HL-60/S4 (cell line): ENCODE measurements at regions not wholly inside any gene's neighbourhood (a gene's known extent, or its start where the extent isn't known, plus 50 kb on each side); places are given as distances from the start of the nearest gene placed in this dataset.

ENCODE experiments used
- in situ Hi-C: fragments of 300-500 bp; cut with MboI; formaldehyde crosslinking; loops from 2 replicates; pipeline ENCODE4 v1.14.3; 2022; ENCODE audit warnings: low sequenced_read_pairs

DNA sequence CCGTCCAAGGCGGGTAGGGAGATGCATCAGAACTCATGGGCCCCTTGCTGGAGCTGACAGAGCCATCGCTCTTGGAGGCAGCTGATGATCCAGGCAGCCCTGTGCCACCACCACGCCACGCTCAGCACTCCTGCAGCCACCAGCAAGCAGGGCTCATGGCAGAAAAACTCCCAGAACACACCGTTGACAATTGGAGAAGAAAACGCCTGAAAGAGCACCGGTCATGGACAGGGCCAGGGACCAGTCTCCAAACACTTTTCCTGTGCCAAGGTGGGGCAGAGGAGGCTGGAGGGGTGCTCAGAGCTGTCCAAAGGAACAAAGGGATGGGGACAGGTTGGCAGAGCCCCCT is 132.2 kb downstream of the FOXL1 start:
- in situ Hi-C loops, result no loop called here

DNA sequence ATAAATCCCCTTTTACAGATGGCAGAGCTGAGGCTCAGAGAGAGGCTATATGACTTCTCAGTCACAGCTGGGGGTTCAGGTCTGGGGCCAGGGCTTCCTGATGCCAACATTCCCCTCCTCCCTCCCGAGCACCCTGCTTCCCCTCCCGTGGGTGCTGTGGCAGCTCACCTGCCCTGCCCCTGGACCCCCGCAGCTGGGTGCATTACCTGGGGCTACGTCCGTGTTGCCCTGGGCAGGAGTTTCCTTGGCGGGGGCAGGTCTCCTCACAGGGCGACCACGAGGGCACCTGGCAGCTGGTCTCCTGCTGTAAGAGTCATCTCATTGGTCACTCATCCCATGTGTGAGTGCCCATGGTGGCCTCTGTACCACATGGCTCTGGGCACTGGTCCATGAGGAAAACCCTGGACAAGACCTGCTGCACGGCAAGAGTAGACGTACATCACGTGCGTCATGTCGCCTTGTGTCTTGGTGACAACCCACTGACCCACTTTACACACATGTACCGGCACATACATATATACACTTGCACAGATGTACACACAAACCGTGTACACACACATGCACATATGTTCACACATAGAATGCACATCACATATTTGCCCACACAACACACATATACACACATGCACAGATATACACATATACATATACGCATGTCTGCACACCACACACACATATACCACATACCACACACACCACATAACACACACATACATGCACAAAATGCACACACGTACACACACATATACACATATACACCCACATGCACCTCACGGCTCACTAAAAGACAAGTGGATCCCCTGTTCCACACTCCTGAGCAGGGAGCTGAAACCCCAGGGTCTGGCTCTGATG is 134.0 kb downstream of the FOXL1 start:
- in situ Hi-C loops, result no loop called here

DNA sequence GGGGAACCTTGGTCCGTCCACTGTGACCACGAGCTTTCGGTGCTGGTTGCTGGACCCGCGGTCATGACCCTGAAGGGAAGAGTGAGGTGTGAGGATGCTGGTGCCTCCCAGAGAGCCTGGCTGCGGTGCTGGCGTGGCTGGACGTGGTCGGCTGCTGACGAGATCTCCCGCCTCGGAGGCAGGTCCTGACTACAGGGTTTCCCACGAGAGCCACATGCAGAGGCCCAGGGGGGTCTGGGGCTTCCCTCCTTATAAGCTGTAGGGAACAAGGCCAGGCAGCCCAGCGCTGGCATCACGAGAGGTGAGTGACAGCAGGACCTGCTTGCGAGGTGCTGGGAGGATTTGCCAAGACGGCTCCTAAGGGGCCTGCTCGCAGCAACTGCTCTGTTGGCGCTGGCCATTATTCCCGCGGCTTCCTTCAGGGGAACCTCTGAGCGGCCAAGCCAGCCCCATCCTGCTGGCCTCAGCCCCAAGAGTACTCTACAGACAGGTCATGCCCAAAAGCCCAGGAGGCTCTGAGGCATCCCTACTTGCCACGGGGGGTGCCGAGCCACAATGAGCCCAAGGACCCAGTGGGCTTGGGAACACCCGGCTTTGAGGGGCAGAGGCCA is 134.8 kb downstream of the FOXL1 start:
- in situ Hi-C loops, result no loop called here

DNA sequence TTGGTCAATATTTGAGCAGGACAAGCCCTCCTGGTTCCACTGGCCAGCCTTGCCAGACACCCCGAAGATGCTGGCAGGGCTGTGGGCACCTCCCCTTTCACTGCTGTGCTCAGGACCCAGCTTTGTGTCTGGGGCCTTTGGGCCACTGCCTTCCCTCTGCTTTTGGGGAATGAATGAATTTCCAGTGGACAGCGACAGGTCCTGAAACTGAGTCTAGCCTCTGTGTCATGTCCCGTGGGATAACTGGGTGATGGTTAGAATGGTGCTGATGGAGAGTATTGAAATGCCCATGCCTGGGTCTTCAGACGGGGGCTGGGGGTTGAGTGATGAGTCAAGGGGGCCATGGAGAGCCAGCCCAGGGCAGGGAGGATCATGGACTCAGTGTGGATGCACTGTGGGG is 135.8 kb downstream of the FOXL1 start:
- in situ Hi-C loops, result no loop called here

DNA sequence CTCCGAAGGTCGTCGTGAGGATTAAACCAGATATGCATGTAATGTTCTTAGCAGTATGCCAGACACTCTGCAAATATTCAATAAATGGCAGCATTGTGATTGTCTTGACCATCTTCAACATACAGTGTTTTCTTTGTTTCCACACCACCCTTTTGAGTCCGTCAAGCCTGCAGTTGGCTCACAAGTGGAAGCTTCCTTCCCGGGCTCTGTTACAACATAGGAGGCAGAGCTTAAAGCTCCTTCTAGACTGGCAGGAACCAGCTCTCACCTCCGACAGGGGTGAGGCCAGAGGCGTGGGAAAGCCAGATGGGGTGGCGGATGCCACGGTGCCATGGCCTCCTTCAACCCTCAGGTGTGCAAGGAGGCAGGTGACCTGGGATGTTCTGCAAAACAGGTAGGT is 138.3 kb downstream of the FOXL1 start:
- in situ Hi-C loops, result no loop called here

DNA sequence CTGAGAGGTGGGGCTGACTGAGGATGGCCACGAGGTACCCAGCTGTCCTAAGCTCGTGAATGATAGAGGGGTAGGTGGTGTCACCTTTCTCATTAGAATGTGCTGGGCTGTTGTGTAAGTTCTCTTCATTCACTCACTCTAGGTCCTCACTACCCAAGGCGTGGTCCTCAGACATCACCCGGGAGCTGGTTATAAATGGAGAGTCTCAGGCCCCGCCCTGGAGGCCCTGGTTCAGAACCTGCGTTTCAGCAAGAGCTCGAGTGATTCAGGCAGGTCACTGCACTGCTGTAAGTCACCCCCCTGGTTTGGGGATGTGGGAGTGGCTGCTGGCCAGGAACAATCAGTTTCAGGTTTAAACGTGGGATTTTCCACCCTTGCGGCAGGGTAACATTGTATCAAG is 139.8 kb downstream of the FOXL1 start:
- in situ Hi-C loops, result no loop called here

DNA sequence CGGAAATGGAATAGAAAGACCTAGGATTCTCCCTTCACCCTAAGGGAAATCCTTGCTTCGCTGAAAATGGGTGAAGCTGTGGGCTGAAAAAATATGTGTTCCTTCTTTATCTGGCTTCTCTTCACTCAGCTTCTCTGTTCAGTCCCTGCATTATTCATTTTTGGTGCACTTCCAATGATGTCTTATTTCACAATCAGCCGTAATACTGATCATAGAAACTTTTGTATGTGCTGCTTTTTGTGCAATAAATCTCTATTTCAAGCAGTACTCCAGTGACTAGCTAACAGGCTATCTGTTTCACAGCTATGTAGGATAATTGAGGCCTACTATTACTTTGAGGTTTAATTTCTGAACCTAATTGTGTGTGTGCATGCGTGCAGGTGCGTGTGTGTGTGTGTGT is 144.6 kb downstream of the FOXL1 start:
- in situ Hi-C loops, result no loop called here

DNA sequence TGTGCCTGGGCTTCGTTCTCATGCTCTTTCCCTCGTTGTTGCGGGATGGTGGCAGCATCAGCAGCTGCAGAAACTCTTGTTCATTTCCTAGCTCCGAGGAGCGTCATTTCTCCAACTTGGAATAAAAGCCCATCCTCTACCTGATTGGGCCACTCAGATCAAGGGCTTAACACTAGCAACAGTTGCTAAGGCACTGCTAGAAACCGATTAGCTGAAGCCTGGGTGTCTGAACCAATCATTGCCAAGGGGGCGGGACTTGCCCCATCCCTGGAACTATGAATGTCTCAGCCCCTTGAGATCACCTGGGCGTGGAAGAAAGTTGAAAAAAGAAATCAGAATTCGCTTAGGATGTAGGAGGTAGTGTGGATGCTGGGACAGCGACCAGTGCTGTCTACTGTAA is 145.3 kb downstream of the FOXL1 start:
- in situ Hi-C loops, result no loop called here

DNA sequence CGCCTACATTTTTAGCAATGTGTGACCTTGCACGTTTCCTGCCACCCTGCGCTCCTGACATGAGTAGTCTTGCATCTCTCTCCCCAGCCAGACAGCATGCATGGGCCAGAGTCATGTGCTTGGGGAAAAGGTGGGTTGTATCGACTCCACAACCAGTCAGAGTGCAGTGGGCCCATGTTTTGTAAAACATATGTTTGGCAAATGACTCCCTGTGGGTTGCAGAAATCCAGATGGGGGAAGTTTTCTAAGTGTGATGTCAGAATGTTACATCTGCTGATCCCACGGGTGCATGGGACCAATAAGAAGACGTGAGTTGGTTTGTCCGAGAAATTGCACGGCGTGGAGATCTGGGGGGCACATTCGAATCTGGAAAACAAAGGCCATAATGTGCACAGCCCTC is 147.1 kb downstream of the FOXL1 start:
- in situ Hi-C loops, result no loop called here

DNA sequence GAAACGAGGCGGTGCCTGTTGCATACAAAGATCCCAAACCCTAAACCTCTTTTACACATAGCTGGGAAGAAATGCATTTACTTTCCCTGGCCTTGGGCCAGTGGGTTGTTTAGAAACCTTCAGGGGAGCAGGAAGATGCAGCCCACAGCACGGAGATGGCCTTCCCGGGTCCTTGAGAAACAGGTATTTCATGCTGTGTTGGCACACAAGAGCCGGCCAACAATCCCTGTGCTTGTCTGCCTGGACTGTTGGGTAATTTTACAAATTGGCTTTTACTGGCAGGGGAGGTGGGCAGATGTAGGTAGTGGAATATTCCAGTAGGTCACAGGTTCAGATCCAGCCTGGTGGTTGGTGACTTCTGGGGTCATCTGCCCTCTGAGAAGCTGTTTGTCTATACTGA is 148.0 kb downstream of the FOXL1 start:
- in situ Hi-C loops, result no loop called here

DNA sequence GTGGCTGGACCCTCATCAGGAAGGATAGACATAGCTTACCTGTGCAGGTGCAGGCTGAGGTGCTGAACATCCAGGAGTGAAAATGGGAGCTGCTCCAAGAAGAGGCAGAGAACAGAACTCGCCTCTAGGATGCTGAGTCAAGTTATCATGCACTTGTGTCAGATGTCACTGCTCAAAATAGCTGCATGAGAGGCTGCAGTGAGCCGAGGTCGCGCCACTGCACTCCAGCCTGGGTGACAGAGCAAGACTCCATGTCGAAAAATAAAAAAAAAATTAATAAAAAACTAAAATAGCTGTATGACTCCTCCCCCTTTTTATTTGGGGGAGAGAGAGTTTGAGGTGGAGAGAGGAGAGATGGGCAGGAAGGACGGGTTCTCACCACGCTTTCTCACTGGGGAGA is 148.8 kb downstream of the FOXL1 start:
- in situ Hi-C loops, result no loop called here

DNA sequence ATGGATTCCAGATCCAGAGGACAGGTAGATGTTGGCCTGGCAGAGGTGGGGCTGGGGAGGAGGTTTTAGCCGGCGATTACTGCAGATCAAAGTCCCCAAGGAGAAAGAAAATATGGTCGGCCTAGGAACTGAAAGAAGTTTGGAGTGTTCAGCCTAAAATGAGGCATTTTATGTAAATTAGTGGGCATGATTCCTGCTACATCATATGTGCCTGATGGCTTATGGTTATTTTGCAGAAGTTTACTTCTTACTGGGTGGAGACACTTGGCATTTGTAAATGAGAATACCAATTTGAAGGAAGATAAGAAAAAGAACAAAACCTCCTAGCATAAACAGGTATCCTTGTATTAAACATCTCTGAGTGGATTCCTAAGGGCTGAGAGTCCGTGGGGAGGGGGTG is 149.3 kb downstream of the FOXL1 start:
- in situ Hi-C loops, result no loop called here

DNA sequence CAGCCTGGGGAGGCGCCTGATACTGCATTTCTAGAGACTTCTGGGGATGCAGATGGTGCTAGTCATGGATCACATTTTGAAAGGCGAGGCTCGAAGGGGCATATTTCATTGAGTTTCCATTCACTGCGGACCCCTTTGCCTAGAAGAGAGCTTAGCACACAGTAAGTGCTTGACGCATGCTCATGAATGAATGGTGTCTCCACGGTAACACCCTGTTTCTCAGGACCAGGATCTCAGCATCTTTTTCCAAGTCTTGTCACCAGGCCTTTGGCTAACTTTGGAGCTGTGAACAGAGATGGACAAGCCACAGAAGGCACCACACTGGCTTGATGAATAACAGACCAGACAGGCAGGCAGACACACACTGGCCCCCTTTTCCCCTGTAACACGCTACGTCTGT is 151.3 kb downstream of the FOXL1 start:
- in situ Hi-C loops, result no loop called here

DNA sequence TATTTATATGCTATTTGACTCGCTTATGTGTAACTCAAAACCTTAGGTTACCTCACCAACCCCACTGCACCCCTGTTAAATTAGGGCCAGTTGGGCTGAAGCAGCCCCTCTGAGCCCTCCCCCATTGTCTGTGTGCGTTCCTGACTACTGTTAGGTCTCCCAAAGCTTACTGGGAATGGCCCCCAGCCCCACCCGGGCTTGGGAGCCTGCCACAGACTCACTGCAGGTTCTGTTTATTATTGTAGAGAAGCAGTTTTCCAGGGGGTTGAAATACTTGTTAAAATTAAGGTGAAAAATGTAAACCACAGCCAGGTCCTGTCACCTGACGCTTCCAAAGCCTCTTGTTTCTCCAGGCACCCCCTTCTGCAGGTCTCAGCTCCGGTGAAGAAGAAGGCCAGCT is 151.7 kb downstream of the FOXL1 start:
- in situ Hi-C loops, result no loop called here

DNA sequence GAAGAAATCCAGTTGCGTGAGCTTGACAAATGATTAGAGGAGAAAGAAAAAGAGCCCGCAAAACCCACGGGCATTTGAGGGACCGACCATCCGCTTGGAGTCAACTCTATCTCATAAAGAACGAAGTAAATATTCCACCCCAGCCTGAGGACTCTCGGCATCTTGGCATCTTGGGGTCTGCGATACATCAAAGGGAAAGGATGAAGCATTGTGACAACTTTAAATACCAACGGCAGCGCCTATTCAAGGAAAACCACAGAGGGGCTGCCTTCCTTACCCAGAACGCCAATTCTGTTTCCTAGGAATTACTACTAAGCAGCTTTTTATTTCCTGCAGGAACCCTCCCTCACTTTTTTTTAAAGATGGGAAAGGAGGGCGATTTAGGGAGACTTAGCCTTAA is 152.2 kb downstream of the FOXL1 start:
- in situ Hi-C loops, result no loop called here

DNA sequence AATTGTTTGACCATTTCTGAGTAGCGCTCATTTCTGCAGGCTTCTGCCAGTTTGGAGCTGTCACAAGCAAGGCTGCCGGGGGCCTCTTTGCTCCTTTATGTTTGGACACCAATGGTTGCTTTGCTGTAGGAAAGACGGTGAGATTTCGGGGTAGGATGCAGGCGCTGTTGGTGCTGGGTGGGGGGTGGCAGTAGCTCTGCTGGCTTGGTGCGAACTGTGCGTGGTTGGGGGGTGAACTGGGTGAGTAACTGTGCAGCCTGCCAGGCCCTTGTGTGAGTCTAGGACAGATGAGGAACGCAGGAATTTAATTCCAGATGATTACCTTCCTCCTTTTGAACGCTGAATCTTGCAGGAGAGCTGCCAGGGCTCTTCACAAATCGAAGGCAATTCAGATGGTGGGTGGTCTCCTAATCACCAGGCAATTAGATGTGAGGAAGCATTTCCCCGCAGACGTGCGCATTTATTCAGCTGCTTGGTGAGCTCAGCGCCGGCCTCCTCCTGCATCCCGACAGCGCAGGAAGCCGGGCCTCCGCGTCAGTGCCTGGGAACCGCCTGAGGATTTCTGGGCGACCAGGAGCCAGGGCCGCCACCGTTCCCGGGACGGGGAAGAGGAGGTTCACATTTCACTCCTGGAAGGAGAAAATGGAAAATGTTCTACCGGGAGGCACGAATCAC is 154.4 kb downstream of the FOXL1 start:
- in situ Hi-C loops, result no loop called here

DNA sequence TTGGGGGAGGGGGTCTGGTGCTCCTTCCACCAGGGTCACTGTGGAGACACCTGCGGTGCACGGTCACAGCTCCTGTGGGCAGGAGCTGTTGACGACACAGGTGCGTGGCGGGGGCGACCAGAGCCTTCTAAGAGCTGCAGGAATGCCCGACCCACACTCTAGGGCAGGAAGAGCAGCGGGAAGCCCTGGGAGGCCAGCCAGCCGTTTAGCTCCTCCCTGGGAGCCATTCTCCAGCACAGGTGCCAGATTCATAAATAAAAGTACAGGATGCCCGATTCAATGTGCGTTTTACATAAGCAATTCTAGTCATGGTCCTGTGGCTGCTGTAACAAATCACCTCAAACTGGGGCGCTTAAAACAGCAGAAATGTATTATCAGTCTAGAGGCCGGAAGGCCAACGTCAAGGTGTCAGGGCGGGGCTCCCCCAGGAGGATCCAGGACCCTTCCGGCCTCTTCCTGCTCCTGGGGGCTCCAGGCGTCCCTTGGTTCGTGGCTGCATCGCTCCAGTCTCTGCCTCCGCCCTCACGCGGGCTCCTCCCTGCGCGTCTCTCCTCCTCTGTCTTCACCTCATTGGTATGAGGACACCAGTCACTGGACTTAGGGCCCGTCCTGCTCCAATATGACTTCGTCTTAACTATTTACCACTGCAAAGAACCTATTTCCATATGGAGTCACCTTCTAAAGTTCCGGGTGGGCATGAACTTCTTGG is 155.4 kb downstream of the FOXL1 start:
- in situ Hi-C loops, result no loop called here

DNA sequence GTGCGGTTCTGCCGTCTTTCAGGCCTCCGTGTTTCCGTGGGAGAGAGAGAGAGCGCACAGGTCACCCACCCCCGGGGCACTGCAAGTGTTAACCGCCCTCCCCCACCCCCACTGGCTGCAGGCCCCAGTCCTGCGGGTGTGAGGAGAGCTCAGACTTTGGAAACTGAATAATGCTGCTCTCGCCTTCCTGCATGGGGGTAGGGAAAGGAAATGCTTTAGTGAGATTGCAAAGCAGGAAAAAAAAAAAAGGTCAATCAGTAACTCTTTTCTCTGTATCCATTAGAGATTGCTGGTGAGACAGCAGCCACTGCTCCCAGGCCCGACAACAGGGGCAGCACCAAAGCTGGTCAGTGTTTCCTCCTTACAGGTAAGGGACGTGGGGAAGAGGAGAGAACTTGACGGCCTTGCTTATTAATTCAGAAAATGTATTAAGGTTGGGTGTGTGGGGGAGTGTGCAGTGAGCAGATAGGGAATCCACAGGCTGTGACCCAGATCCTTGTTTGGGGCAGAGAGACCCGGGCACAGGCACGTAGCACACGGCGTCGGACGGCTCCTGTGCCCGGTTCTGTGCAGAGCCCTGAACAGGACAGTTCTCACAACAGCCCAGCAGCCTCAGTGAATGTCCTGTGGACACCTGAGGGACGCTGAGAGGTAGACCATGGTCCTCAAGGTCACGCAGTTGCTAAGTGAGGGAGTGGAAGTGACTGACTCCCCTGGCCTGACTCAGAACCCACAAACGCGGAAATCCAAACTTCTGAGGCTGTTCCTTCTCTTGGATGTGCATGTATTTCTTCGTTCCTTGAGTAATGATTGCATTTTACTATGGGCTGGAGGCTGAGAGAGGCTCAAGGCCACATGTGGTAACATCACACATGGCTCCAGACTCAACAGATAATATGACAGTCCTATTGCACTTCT is 156.5 kb downstream of the FOXL1 start:
- in situ Hi-C loops, result no loop called here

DNA sequence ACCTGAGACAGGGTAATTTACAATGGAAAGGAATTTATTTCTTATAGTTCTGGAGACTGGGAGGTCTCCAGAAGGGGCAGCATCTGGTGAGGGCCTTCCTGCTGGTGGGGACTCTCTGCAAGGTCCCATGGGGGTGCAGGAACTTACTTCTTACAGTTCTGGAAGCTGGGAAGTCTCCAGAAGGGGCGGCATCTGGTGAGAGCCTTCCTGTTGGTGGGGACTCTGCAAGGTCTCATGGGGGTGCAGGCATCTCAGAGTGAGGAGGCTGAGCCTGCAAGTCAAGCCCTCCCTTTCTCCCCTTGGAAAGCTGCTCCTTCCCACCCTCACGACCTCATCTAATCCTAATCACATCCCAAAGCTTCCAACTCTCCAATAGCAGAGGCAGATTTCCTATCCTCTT is 157.4 kb downstream of the FOXL1 start:
- in situ Hi-C loops, result no loop called here

DNA sequence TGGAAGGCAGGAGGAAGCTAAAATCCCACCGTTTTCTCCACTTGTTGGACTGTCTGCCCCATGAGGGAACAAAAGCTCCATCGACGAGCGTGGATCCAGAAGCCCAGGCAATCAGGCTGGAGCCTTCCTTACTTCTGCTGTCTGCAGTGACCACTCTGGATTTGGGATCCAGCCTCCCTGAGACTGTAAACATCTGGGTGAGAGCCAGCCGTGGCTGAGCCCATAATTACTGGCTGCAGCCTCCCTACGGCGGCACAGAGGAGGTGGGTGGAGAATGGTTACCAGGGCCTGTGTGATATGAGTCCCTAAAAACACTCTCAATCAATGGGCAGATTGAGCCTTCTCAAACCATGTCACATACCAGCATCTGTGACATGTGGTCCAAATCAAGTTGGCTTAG is 158.2 kb downstream of the FOXL1 start:
- in situ Hi-C loops, result no loop called here

DNA sequence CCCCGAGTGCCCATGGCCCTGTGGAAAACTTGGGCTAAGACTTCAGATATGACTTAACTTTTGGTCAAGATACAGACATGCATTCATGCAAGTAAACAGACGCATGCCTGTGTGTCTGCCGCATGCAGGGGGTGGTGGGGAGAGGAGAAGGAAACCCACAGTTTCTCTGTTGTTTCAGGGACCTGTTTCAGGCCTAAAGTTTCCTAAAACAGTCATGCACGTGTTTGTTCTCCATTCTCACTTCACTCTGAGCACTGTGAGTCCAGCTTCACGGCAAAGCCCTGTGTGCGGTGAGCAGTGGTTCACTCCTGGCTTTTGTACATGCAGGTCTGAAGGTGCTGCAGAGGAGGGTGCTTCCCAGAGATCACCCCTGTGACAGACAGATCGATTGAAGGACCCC is 158.7 kb downstream of the FOXL1 start:
- in situ Hi-C loops, result no loop called here
